ENCODE measurements at regions not wholly inside any gene's neighbourhood (a gene's known extent, or its start where the extent isn't known, plus 50 kb on each side); places are given as distances from the start of the nearest gene placed in this dataset.

DNA sequence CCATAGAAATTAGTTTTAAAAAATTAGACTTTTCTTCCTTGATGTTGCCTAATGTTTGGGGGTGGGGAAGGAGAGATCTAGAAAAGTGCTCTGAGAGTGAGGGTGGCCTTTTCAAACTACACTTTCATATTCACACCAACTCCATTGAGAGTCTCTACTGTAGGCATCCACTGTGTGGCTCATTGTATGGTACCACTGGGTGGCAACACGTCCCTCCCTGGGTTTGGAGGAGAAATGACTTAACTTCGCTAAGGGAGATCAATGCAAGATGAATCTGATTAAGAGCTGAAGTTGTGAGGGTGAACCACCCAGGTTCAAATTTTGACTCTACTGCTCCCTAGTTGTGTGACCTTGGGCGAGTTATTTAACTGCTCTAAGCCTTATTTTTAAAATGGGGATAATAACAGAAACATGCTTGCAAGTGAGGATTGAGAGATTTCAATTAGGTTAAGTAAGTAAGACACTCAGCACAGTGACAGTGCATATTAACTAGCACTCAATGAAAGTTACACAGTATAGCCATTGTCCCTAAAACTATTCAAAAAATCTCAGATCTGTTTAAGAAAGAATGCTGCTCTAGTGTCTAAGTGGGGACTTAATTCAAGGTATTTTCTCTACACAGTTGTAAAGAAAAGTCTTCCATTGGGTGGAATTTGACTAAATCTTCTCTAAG, 193.5 kb upstream of the CNR1 start:
- FAIRE-seq: no peak
- DNase-seq (ENCODE audit: low spot score): peak; percentile 8

DNA sequence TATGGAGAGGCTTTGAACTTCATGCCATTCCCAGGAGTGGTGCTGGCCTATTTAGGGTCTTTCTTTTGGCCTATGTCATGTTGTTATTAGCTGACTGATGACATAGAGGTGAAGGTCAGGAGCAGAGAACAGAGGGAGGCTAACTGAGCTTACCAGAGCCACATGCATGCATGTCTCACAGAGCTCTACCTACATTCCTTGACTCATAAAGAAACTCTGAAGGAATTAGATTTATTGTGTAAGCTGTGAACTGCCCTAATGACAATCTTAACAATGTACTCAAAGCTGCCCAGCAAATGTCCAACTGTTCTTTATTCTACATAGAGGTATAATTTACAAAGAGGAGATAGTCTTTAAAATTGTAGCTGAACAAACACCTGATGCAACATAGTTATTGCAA, 192.7 kb upstream of the CNR1 start:
- FAIRE-seq: peak; percentile 47
- DNase-seq (ENCODE audit: low spot score): peak; percentile 39

DNA sequence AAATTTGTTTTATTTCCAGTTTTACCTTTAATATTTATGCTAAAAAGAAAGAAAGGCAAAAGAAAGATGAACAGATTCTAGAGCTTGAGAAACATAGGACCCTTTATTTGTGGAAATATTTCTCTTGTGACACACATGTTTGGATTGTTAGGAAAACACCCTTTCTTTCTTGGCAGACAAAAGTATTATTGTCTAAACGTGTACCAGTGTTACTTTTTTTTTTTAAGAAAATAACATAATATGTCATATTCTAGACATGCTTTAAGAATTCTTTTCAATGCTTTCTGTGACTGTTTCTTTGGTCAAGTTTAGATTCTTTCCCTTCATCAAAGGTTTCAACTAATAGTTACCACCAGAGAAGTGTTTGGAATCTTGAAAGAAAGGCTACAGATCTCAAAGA, 183.4 kb upstream of the CNR1 start:
- no peak for FAIRE-seq
- DNase-seq (ENCODE audit: low spot score): no peak

DNA sequence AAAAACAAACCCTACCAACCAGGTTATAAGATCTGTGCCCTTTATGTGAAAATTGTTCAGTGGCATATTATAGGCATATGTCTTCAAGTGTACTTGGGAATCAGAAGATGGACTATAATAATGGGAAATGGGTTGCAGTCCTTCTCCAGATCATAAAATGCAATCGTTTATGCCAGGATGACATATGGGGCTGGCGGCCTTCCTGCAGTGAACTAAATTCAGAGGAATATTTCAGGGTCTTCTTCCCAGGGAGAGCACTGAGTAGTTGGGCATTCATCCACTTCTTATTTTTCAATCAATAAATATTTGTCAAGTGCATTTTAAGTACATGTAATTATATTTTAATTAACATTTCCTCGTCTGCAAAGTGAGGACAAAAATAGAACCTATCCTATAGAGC, 176.2 kb upstream of the CNR1 start:
- DNase-seq (ENCODE audit: low spot score): no peak
- no peak for FAIRE-seq

DNA sequence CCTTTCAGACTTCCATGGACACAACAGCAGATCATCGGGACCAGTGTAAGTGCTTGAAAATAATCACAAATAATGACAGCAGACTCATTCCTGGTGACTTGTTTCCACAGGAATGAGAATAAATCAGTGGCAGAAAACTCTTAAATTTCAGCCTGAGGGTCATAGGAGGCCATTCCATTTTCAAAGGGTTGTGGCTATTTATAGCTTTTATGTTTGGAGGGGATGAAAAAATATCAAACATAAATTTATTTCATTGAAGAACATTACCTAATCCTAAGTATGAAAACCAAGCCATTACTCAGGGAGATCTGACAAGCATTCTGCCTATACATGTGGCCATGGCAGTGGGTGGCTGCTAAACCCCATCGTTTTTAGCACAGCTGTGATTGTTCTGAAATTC, 173.6 kb upstream of the CNR1 start:
- DNase-seq (ENCODE audit: low spot score): no peak
- no peak for FAIRE-seq

DNA sequence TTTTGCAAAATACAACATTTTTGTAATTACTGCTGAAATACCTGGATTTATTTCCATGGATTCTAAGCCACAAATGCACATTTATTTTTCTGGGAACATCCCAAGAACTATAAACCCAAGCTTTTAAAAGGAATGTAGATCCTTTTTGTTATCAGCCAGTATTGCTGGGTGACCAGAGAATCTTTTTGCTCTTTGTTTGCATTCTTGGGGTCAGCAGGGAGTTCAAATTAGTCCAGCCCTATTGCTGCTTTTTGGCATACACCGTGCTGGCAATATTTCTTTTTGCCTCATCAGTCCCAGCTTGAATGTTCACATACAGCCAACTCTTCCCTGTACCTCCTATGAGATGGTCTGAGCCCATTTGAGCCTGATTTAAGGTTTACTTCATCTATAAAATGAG, 155.2 kb upstream of the CNR1 start:
- no peak for DNase-seq (ENCODE audit: low spot score)
- no peak for FAIRE-seq

DNA sequence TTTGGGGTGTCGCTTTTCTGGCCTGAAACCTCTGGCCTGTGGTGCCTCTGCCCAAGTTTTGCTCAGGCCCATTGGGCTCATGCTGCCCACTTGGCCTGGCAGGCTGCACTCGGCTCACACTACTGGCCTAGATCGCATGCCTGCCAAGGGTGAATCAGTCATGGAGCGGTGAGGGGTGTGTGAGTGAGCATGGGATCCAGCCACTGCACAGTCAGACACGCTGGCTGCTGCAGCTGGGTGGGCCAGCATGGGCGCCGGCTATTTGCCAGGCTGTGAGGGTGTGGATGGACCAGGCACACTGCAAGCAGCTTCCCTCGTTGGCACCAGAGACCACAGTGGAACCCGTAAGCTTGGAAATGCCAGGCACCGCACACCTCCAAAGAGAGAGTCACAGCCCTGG, 145.4 kb upstream of the CNR1 start:
- FAIRE-seq (no peak), DNase-seq (ENCODE audit: low spot score) (no peak)

DNA sequence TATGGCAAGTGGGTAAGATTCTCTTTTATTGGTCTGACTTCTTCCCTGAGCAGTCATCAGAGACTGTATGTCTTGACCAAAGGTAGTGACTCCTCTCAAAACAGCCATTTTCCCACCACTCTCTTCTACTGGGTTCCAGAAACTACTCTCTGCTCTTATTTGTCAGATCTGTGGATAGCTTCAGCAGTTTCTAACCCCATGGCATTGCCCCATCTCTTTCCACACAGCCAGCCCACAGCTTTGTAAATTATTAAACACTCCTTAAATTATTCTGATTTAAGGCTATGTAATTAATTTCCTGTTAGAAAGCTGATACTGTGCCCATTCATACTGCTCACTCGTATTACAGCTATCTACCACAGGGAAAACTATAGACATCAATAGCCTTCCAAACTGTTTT, 138.4 kb upstream of the CNR1 start:
- FAIRE-seq (no peak), DNase-seq (ENCODE audit: low spot score) (no peak)

DNA sequence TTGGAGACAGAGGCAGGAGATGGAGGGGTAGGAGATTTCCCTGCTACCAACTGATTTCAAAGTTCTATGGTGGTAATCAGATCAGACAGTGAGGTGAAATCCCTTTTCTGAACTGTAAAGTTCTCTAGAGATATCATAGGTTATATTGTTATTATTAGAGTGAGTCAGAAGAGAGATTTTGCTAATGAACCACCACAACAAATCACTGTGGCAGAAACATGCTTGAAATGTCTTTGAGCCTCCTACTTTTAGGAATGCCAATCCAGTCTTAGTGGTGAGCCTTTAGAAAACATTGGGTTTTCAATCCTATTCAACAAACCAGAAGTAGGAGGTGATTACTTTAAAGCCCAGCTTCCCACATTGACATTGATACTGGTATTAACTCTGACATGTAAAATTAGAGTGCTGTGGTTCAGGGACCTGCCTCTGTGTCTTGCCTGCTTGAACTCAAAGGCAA, 136.7 kb upstream of the CNR1 start:
- no peak for FAIRE-seq
- DNase-seq (ENCODE audit: low spot score): no peak

DNA sequence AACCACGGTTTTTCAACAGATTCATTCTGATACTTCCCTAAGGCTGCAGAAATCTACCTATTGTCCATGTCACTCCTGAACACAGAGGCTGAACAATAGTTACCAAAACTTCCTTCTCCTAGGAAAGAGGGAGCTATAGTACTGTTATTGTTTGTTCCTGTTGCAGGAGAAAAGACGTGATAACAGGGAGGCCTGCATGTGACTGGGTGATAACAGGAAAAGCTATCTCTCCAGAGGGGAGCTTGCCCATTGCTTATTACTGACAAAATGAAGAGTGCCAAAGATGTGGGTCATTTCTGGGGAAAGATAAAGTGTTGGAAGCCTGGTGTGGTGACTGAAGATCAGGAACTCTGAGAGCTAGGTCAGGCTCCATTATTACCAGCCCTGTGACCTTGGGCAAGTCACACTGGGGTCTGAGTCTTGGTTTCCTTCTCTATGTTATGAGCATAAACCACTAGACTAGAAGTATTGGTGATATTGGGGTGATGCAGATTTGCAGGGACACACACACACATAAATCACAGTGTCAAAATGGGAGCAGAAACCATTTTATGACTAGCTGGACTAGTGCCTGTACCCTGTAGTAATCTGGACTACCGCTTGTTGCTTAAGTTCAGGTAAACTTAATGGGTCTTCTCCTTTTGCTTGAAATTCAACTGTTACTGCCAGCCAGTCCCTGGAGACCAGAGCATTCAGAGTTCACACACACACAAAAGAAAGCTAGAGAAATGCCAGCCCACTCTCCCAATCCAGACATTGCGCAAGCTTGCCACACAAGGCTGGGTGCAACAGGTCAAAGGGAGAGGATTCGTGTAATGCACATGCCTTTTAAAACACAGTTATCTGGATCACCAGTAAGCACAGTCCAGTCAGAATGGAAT, 136.0 kb upstream of the CNR1 start:
- DNase-seq (ENCODE audit: low spot score) (no peak), FAIRE-seq (no peak)

DNA sequence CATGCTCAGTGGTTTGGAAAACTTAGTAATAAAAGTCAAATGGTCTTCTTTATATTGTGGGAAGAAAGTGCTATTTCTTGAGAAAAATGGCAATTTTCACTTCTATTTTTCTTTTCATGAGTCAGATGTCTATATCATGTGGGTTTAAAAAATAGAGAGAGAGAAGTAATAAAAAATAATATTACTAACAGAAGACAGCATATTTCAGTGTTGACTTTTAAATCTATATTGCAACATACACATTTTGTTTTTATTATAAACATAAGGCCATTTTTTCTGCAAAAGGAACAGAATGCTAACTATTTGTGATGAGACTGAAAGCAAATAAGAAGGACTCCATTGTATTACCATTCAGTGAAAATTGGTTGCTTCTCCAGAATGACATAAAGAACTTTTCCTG, 135.1 kb upstream of the CNR1 start:
- FAIRE-seq (no peak), DNase-seq (ENCODE audit: low spot score) (no peak)

DNA sequence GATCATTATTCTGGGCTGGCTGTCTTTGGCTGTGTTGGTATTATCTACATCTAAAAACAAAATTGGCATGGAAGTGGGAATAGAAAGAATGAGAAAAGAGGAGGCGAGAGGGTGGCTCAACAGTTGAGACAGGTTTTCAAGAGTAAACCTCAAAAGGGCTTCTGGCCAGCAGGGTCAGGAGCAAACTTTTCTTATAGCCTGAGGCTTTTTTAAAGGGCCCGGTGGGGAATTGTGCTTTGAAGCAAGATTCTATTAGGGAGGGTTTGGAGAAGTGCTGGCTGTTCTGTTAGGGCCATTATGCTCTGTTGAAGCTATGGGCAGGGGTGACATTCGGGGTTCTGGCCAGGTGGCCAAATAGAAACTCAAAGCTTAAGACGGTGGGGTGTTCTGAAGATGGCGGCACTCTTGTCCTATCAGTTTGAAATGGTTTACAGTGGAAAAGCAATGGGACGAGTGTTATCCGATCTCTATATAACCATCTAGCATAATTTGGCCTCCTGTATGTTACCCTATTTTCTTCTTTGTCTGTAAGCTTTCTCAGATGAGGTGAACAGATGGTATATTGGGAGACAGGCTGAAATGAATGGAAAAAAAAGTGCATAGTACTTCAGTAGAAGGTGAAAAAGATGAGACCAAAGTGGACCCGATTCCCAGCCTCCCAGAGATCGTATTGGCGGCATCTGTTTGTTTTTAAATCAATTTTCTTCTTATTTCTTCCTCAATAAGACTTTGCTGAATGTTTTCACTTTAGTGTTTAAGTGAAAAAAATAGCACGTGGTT, 132.1 kb upstream of the CNR1 start:
- DNase-seq (ENCODE audit: low spot score) (no peak), FAIRE-seq (no peak)

DNA sequence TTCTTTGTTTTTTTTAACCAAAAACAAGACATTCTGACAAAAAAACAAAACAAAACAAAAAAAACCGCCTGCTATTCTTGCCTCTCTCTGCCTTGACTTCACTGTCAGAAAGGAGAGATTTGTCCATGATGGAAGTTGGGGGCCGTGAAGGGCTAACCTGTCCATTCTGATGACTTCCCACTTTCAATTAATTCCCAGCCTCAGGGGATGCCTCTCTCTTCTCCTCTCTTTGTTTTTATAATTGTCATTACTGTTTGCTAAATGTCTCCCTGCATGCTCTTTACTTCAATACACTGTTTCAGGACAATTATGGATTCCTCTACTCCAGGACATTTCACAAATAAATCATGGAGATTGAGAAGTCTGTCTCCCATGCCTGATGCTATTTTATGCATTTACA, 130.5 kb upstream of the CNR1 start:
- FAIRE-seq: no peak

DNA sequence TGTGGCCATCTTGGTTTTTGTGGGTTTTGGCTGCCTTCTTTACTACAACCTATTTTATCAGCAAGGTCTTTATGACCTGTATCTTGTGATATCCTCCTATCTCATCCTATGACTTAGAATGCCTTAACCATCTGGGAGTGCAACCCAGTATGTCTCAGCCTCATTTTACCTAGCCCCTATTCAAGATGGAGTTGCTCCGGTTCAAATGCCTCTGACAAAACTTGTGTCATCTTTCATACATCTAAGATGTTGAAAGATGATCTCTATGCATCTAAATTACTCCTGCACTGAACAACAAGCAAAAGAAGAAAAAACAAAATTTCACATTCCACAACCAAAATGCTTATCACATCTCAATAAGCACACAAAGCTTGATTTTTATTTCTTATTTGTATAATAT, 129.5 kb upstream of the CNR1 start:
- FAIRE-seq (no peak), DNase-seq (ENCODE audit: low spot score) (no peak)

More for the DNA sequence above, 130.5 kb upstream of the CNR1 start:
- no peak for DNase-seq (ENCODE audit: low spot score)

DNA sequence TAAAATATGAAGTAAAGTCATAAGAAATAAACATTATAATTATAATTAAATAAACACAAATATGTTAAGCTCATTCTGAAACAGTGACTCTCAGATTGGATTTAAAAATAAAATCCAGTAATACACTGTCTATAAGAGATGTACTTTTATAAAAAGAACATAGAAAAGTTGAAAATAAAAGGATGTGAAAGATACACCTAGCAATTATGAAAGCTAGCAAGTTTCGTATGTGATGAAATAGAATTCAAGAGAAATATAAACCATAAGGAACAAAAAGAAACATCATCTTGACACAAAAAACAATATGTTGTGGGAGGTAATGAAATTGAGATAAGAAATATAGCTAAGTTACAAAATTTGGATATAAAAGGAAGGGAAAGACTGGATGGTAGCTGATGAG, 128.6 kb upstream of the CNR1 start:
- no peak for FAIRE-seq
- no peak for DNase-seq (ENCODE audit: low spot score)

DNA sequence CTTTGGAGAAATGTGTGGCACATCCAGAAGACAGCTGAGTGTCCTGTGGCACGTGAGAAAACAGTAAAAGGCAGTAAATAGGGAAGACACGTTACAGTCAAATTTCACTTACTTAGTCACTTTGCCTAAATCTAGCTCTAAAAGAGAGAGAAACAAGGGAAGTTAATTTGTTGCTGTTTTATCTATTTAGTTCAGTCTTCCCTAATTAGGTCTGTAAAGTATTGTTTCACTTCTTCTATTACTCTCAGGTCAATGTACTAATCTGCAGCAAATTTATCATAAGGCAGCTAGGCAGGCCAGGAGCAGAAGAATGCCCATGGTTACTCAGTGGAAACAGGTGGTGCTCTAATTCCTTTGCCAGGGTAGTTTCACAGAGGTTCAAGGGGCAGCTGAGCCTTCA, 124.3 kb upstream of the CNR1 start:
- FAIRE-seq (no peak), DNase-seq (ENCODE audit: low spot score) (no peak)

DNA sequence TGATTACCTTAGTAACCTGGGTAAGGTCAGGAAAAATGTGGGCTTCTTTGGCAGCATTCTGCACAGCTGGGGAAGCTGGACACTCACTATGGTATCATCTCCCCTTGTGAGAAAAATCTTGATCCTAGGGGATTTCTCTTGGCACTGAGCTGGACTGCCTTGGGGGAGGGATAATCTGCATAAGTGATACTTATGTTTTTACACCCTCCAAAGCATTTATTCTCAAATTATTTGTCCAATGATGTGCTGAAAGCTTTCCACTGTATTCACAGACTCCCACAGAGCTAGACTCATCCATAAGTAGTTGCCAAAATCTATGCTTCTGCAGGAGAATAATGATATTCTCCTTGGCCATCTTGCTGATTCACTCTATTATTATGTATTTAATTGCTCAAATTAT, 121.5 kb upstream of the CNR1 start:
- FAIRE-seq: no peak
- DNase-seq (ENCODE audit: low spot score): no peak

DNA sequence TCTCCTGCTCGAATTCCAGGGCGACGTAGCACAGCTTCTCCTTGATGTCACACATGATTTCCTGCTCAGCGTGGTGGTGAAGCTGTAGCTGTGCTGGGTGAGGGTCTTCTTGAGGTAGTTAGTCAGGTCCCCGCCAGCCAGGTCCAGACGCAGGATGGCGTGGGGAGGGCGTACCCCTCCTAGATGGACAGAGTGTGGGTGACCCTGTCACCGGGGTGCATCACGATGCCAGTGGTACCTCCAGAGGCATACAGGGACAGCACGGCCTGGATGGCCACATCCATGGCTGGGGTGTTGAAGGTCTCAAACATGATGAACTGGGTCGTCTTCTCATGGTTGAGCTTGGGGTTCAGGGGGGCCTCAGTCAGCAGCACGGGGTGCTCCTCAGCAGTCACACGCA, 110.2 kb upstream of the CNR1 start:
- no peak for DNase-seq (ENCODE audit: low spot score)

DNA sequence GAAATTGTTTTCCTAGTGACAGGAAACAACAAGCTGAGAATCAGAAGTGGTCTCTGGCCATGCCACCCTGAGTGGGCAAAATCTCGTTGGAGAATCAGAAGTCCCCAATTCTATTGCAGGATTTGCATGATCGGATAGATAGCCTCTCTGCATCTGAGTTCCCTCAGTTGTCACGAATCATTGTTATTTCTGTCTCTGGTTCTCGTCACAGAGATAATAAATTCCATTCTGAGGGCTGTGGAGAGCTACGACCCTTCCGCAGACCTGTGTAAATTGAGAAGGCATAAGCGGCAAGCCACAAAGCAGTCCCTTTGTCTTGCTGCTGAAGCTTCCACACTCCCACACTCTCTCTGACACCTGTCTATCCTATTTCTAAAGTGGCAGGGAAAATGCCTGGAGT, 102.4 kb upstream of the CNR1 start:
- FAIRE-seq: no peak

More for the DNA sequence above, 110.2 kb upstream of the CNR1 start:
- FAIRE-seq: no peak

DNA sequence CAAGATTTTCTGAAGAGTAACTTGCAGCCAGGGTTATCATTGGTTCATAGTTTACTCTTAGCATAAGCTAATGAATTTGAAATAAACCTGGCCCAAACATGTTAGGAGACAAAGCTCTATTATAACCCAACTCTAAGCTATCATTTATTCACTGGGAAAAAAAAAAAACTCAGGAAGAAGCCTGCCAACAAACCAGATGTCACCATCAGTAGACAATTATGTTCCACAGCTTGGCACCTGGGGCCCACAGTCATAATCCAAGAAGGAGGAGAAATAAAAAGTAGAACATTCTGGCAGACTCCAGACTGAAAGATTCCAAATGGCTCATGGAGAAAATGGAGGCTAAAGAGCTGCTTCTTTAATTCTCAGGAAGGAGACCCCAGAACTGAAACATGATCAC, 100.0 kb upstream of the CNR1 start:
- FAIRE-seq (no peak), DNase-seq (ENCODE audit: low spot score) (no peak)

More for the DNA sequence above, 102.4 kb upstream of the CNR1 start:
- DNase-seq (ENCODE audit: low spot score): no peak

DNA sequence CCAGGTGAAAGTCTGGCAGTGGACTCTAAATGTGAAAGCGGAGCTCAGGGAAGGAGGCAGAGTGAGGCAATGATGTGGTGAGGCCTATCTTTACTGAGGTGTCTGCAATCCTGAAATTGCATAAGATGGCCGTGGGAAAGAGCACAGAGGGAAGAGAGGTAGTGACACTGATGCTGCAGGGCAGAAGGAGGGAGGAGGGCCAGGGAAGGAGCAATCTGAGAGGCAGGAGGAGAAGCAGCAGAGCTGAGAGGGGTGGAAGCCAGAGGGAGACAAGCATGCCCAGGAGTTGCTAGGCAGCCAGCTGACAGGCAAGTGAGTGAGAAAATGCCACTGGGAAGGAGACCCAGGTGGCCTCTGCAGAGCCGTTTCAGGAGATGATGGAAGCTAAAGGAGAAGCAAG, 97.4 kb upstream of the CNR1 start:
- FAIRE-seq (no peak), DNase-seq (ENCODE audit: low spot score) (no peak)

DNA sequence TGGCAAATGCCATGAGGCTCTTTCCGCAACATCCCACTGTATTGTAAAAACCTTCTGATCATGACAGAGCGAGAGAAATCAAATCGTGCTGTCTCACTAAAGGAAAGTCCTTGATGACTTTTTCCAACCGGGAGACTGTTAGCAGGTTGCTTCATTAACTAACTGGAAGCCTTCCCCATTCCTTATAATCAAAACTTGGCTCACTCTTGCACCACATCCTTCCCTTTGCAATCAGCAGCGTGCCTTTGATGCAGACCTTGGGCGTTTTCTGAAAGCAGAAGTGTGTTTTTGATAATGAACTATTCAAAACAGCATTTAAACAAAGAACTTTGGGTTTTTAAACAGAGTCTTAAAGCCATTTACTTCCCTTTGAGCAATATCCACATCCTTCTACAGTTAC, 96.2 kb upstream of the CNR1 start:
- FAIRE-seq (no peak), DNase-seq (ENCODE audit: low spot score) (no peak)

Measured in RCC 7860 (cell line).